Body of pancreas (tissue), 4 donors: ENCODE measurements at regions not wholly inside any gene's neighbourhood (a gene's known extent, or its start where the extent isn't known, plus 50 kb on each side); places are given as distances from the start of the nearest gene placed in this dataset.

Source experiments
- ATAC-seq: fragments of 150-250 bp; one replicate; pipeline ENCODE4 v1.9.1; 2016
- DNase-seq, 4 donors: peaks; one replicate each; pipeline ENCODE4 v3.0.0-alpha.2; 2019
- H3K27ac ChIP-seq, 4 donors: fragments of 200-600 bp; sonication (generic); 1 replicate in 3 of 4; 2 replicates in 1 of 4; pipeline versions ENCODE4 v1.5.1 to v1.6.1; 2016 to 2019; ENCODE audit warnings: mild to moderate bottlenecking in 1 of 4, mixed read lengths in 1 of 4, moderate library complexity in 1 of 4
- H3K27me3 ChIP-seq, 2 donors: fragments of 200-600 bp; sonication (generic); one replicate each; pipeline ENCODE4 v1.6.0; 2016; ENCODE audit warnings: mild to moderate bottlenecking in 1 of 2
- H3K36me3 ChIP-seq, 2 donors: fragments of 200-600 bp; sonication (generic); replicated peaks in 1 of 2; 2 replicates each; pipeline ENCODE4 v1.5.1; 2016; ENCODE audit warnings: low read depth in 2 of 2; ENCODE audit not compliant: insufficient read depth in 1 of 2
- H3K4me1 ChIP-seq: fragments of 200-600 bp; sonication (generic); one replicate; pipeline ENCODE4 v1.6.0; 2016
- H3K4me3 ChIP-seq, 2 donors: fragments of 200-600 bp; sonication (generic); 1 replicate in 1 of 2; 2 replicates in 1 of 2; pipeline ENCODE4 v1.5.1; 2016 to 2019
- H3K9me3 ChIP-seq, 3 donors: fragments of 200-600 bp; sonication (generic); 1 replicate in 2 of 3; 2 replicates in 1 of 3; pipeline ENCODE4 v1.5.1; 2016
- POLR2A ChIP-seq, 3 donors: fragments of 450-650 bp; IDR thresholded peaks; one replicate each; pipeline ENCODE4 v1.6.1; 2016; ENCODE audit warnings: antibody characterized with exemption in 3 of 3, mild to moderate bottlenecking in 2 of 3
- WGBS, 2 donors: methylation state at CpG; one replicate each; pipeline ENCODE4 v1.1.5; 2017; 5-methylcytosine and 5-hydroxymethylcytosine counted together
- intact Hi-C: fragments of 100-400 bp; cut with DNase I; formaldehyde crosslinking; loops from one replicate; pipeline ENCODE4 v1.15.1; 2023
- TF ChIP-seq, protein P1 (sequence below), 7 experiments: fragments of 450-650 bp in 4 of 7; fragments of 200-600 bp in 3 of 7; sonication (generic) in 3 of 7; IDR thresholded peaks; one replicate each; pipeline ENCODE4 v1.5.1; 2016 to 2019; ENCODE audit warnings: antibody characterized with exemption in 7 of 7

DNA sequence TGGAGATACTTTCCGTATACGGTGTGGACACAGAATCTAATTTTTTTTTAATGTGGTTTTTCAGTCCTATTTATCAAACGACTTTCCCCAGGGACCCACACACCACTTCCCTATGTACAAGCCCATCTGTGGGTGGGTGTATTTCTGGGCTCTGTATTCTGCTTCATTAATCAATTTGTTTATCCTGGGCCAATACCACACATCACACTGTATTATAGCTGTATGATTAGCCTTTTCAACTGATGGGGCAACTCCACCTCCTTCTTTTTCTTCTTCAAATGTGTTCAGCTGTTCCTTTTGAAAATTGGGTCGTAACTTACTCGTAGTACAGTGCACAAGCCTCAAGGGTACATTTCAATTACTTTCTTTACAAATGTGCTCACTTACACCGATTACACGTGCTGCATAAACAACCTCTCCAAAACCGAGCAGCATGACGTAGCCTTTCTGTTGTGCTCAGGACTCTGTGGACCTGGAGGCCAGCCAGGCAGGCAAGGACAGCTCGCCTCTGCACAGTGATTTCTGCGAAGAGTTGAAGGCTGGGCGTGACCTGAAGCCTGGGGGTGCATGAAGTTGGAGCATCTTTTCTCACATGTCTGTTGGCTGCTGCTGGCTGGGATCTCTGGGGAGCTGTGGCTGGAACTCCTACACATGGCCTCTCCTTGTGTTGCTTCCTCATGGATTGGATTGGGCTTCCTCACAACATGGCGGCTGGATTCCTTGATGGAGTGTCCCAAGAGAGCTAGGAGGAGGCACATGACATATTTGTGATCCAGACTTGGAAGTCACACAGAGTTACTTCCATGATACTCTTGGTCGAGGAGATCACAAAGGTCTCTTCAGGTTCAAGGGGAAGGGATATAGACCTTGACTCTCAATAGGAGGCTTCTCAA, 126.5 kb downstream of the CRYAA start:
- no peaks in the 10 kb centered on the region for H3K4me1 ChIP-seq
- TF ChIP-seq, protein P1, sequence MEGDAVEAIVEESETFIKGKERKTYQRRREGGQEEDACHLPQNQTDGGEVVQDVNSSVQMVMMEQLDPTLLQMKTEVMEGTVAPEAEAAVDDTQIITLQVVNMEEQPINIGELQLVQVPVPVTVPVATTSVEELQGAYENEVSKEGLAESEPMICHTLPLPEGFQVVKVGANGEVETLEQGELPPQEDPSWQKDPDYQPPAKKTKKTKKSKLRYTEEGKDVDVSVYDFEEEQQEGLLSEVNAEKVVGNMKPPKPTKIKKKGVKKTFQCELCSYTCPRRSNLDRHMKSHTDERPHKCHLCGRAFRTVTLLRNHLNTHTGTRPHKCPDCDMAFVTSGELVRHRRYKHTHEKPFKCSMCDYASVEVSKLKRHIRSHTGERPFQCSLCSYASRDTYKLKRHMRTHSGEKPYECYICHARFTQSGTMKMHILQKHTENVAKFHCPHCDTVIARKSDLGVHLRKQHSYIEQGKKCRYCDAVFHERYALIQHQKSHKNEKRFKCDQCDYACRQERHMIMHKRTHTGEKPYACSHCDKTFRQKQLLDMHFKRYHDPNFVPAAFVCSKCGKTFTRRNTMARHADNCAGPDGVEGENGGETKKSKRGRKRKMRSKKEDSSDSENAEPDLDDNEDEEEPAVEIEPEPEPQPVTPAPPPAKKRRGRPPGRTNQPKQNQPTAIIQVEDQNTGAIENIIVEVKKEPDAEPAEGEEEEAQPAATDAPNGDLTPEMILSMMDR (IDR thresholded peaks at IDR 0.05): no peak
- TF ChIP-seq POLR2A (IDR thresholded peaks at IDR 0.05): no peak
- no peak overlapping the region for H3K27ac ChIP-seq
- no peak for ATAC-seq
- intact Hi-C loops: no loop called here
- no peak overlapping the region for H3K4me3 ChIP-seq
- no peaks in the 10 kb centered on the region for H3K36me3 ChIP-seq
- no peak for DNase-seq
- H3K27me3 ChIP-seq: no peaks in the 10 kb centered on the region
- peaks cover 0 to 7% (median 0%) of the 10 kb centered on the region in 3 donors for H3K9me3 ChIP-seq
- 79 to 85% methylated on average over 14 of the region's 14 CpGs for WGBS, 2 donors

DNA sequence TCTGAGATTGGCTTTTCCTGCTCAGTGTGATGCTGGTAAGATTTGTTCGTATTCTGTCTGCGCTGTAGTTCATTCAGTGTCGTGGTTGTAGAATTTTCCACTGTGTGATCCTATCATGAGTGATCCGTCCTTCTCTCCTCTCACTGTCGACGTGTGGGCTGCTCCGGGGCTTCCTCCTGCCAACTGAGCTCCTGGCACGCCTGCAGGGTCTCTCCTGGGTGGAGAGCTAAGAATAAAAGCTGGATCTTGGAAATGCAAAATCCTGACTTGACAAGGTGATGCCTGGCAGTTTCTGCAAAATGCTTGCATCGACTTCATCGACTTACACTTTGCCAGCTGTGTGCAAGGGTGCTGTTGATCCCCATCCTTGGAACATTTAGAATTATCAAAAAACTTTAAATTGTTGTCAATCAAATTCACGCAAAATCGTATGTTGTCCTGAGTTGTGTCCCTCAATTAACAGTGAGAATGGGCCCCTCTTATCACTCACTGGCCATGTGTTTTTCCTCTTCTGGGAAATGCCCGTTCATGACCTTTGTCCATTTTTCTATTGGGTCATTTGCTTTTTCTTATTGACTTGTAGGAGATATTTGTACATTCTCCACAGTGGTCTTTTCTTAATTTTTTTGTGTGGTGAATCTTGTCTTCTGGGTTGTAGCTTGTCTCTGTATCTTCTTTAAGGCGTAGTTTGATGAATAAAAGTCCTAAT, 125.5 kb downstream of the CRYAA start:
- Histone ChIP-seq H3K4me1 (no peaks in the 10 kb centered on the region), H3K4me3 (no peak overlapping the region), H3K27ac (no peak overlapping the region), H3K27me3 (no peaks in the 10 kb centered on the region), H3K9me3 (peaks cover 0 to 7% (median 0%) of the 10 kb centered on the region in 3 donors), H3K36me3 (no peaks in the 10 kb centered on the region)
- ATAC-seq (no peak), DNase-seq (no peak)
- intact Hi-C loops: no loop called here
- TF ChIP-seq, protein P1 (IDR thresholded peaks at IDR 0.05): no peak
- no peak for TF ChIP-seq POLR2A (IDR thresholded peaks at IDR 0.05)
- WGBS, 2 donors: 76 to 77% methylated on average over 14 of the region's 14 CpGs

DNA sequence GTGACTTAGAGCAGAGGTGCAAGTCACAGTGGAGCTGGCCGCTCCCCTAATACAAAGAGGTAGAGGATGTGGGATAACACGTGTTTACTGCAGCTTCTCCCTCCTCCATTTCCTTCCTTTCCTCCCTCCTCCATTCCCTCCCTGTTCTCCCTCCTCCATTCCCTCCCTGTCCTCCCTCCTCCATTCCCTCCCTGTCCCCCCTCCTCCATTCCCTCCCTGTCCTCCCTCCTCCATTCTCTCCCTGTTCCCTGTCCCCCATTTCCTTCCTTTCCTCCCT, 124.0 kb downstream of the CRYAA start:
- intact Hi-C loops: no loop called here
- Histone ChIP-seq H3K36me3 (no peaks in the 10 kb centered on the region), H3K27ac (no peak overlapping the region), H3K4me3 (no peak overlapping the region), H3K27me3 (no peaks in the 10 kb centered on the region), H3K4me1 (peaks cover 13% of the 10 kb centered on the region), H3K9me3 (peaks cover 0 to 7% (median 0%) of the 10 kb centered on the region in 3 donors)
- TF ChIP-seq POLR2A (IDR thresholded peaks at IDR 0.05): no peak
- TF ChIP-seq, protein P1 (IDR thresholded peaks at IDR 0.05): no peak
- ATAC-seq (no peak), DNase-seq (no peak)
- WGBS, 2 donors: 60 to 83% methylated on average over 2 of the region's 2 CpGs

DNA sequence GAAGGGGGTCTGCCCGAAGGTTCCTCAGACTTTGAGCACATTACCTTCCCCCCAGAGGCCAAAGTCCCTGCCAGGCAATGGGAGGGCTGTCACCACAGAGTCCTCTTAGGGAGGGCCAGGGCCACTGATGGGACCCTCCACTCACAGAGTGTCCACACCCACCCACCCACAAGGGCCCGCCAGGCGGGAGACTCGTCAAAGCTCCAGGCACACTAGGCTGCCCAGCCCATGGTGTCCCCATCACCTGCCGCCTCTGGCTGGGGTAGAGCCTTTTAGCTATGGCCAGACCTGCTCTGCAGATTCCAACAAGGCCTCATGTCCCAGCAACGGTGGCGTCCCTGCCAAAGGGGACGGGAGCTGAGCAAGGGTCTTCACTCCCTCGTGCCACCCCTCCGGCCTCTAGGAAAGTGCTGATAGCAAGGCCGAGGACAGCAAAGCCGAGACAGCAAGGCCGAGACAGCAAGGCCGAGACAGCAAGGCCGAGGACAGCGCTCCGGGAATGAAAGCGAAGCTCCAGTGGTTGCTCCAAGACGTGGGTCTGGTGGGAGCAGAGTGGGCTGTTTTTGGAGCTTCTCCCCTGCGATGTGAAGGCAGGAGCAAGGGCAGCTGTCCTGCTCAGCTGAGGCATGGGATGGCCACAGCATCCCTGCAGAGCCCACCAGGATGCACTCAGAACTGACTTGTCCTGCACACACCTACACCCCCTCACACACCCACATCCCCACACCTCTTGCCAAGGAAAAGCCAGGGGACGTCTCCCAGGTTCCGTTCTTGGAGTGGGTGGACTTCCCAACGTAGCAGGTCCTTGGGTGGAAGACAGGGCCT, 123.4 kb downstream of the CRYAA start:
- no peaks in the 10 kb centered on the region for H3K27me3 ChIP-seq
- peaks cover 15% of the 10 kb centered on the region for H3K4me1 ChIP-seq
- DNase-seq (no peak), ATAC-seq (no peak)
- peaks cover 0 to 7% (median 0%) of the 10 kb centered on the region in 3 donors for H3K9me3 ChIP-seq
- no peaks in the 10 kb centered on the region for H3K36me3 ChIP-seq
- H3K4me3 ChIP-seq: no peak overlapping the region
- WGBS, 2 donors: 82 to 84% methylated on average over 17 to 22 of the region's 23 CpGs
- intact Hi-C loops: no loop called here
- H3K27ac ChIP-seq: no peak overlapping the region
- TF ChIP-seq, protein P1 (IDR thresholded peaks at IDR 0.05): no peak
- TF ChIP-seq POLR2A (IDR thresholded peaks at IDR 0.05): no peak
